PC-3 (cell line): ENCODE measurements at regions not wholly inside any gene's neighbourhood (a gene's known extent, or its start where the extent isn't known, plus 50 kb on each side); places are given as distances from the start of the nearest gene placed in this dataset.

Experiments used
- CTCF ChIP-seq: fragments of 300-600 bp; sonication (generic); conservative IDR thresholded peaks from 2 replicates; pipeline ENCODE4 v1.5.1; 2017; ENCODE audit warnings: antibody characterized with exemption, low read depth, mild to moderate bottlenecking, low read length
- EZH2 ChIP-seq: fragments of 300-600 bp; sonication (generic); IDR thresholded peaks from one replicate; pipeline ENCODE4 v1.6.1; 2017; ENCODE audit warnings: antibody characterized with exemption, mild to moderate bottlenecking, low read length; ENCODE audit not compliant: unreplicated experiment
- EZH2phosphoT487 ChIP-seq: fragments of 300-600 bp; sonication (generic); IDR thresholded peaks from 2 replicates; pipeline ENCODE4 v1.6.1; 2018; ENCODE audit warnings: mild to moderate bottlenecking, antibody characterized with exemption, low read length, borderline replicate concordance

GRCh38 chr3:102000620-102001209 is 151.4 kb downstream of the NFKBIZ start:
- no peak for TF ChIP-seq CTCF
- no peak for TF ChIP-seq EZH2
- TF ChIP-seq EZH2phosphoT487: no peak
